Sigmoid colon (tissue), 4 donors: ENCODE measurements at regions not wholly inside any gene's neighbourhood (a gene's known extent, or its start where the extent isn't known, plus 50 kb on each side); places are given as distances from the start of the nearest gene placed in this dataset.

Experiments used
- CTCF ChIP-seq, 4 experiments: fragments of 450-650 bp in 3 of 4; fragments of 200-600 bp in 1 of 4; IDR thresholded peaks; one replicate each; pipeline ENCODE4 v1.5.1; 2016 to 2019; ENCODE audit warnings: antibody characterized with exemption in 4 of 4, mild to moderate bottlenecking in 3 of 4, moderate library complexity in 2 of 4
- EP300 ChIP-seq, 4 donors: sonication (generic); formaldehyde crosslinking; IDR thresholded peaks; one replicate each; pipeline ENCODE4 v1.6.1; 2017; ENCODE audit warnings: antibody characterized with exemption in 4 of 4
- POLR2A ChIP-seq, 2 donors: fragments of 450-650 bp; IDR thresholded peaks; one replicate each; pipeline ENCODE4 v1.6.1; 2016; ENCODE audit warnings: antibody characterized with exemption in 2 of 2, mild to moderate bottlenecking in 2 of 2, moderate library complexity in 2 of 2
- POLR2AphosphoS5 ChIP-seq, 4 donors: sonication (generic); formaldehyde crosslinking; IDR thresholded peaks; one replicate each; pipeline ENCODE4 v1.6.1; 2017; ENCODE audit warnings: antibody characterized with exemption in 4 of 4

GRCh38 chr1:55505326-55505725 lies 290.2 kb upstream of the USP24 start:
- TF ChIP-seq CTCF (IDR thresholded peaks at IDR 0.05), result no peak
- TF ChIP-seq POLR2A (IDR thresholded peaks at IDR 0.05), result no peak
- no peak for TF ChIP-seq POLR2AphosphoS5 (IDR thresholded peaks at IDR 0.05)
- TF ChIP-seq EP300 (IDR thresholded peaks at IDR 0.05), result no peak
